ENCODE measurements at regions not wholly inside any gene's neighbourhood (a gene's known extent, or its start where the extent isn't known, plus 50 kb on each side); places are given as distances from the start of the nearest gene placed in this dataset.

- Histone ChIP-seq H4K20me1 (ENCODE audit: insufficient read depth, low read length) (no peaks in the 10 kb centered on the region), H3K79me2 (ENCODE audit: insufficient read depth, low read length) (no peaks in the 10 kb centered on the region), H3K4me3 (ENCODE audit: low read depth, low read length, poor library complexity, severe bottlenecking) (no peak overlapping the region), H3K4me2 (ENCODE audit: low read length) (no peak overlapping the region), H3K27me3 (ENCODE audit: insufficient read depth, low read length) (no peaks in the 10 kb centered on the region), H3K36me3 (ENCODE audit: insufficient read depth, low read length) (no peaks in the 10 kb centered on the region), H3K4me1 (ENCODE audit: insufficient read depth, low read length, severe bottlenecking) (no peaks in the 10 kb centered on the region), H3K9me3 (ENCODE audit: low read length) (no peaks in the 10 kb centered on the region), H3K9ac (ENCODE audit: low read length) (no peak overlapping the region), H3K27ac (ENCODE audit: low read depth, low read length, poor library complexity, severe bottlenecking) (no peak overlapping the region), H3K9me2 (ENCODE audit: low read depth, low read length) (no peaks in the 10 kb centered on the region), H2AFZ (ENCODE audit: low read length) (no peak overlapping the region), H3F3A (ENCODE audit: insufficient read depth, low read length) (no peaks in the 10 kb centered on the region)
- TF ChIP-seq, protein P1, sequence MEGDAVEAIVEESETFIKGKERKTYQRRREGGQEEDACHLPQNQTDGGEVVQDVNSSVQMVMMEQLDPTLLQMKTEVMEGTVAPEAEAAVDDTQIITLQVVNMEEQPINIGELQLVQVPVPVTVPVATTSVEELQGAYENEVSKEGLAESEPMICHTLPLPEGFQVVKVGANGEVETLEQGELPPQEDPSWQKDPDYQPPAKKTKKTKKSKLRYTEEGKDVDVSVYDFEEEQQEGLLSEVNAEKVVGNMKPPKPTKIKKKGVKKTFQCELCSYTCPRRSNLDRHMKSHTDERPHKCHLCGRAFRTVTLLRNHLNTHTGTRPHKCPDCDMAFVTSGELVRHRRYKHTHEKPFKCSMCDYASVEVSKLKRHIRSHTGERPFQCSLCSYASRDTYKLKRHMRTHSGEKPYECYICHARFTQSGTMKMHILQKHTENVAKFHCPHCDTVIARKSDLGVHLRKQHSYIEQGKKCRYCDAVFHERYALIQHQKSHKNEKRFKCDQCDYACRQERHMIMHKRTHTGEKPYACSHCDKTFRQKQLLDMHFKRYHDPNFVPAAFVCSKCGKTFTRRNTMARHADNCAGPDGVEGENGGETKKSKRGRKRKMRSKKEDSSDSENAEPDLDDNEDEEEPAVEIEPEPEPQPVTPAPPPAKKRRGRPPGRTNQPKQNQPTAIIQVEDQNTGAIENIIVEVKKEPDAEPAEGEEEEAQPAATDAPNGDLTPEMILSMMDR (IDR thresholded peaks at IDR 0.05; ENCODE audit: low read length), result no peak
- TF ChIP-seq EZH2 (IDR thresholded peaks at IDR 0.05; ENCODE audit: borderline replicate concordance, low read length), result no peak
These were observed 742.5 kb upstream of the MDGA2 start for GRCh38 chr14:48417715-48418500.

DNA sequence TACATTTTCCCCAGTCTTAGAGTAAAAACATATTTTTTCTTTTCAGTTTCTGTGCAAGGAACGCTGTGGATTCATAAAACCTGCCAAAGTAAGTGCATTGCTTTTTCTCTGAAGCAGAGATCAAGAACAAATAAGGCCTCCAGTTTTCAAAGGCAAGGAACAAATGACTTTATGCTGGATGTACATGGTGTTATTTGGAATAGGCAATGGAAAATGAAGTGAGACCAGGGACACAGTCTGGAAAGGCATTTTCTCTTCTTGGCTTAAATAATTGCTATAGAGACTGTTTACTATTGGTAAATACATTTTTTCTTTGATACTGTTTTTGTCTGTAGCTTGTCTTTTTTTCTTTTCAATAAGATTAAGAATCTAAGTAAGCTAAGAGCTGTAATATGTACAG lies 725.9 kb upstream of the MDGA2 start:
- Histone ChIP-seq H3F3A (ENCODE audit: insufficient read depth, low read length) (no peaks in the 10 kb centered on the region), H3K79me2 (ENCODE audit: insufficient read depth, low read length) (no peaks in the 10 kb centered on the region), H3K9me2 (ENCODE audit: low read depth, low read length) (no peaks in the 10 kb centered on the region), H4K20me1 (ENCODE audit: insufficient read depth, low read length) (no peaks in the 10 kb centered on the region), H3K9ac (ENCODE audit: low read length) (no peak overlapping the region), H3K4me3 (ENCODE audit: low read depth, low read length, poor library complexity, severe bottlenecking) (no peak overlapping the region), H3K4me2 (ENCODE audit: low read length) (no peak overlapping the region), H2AFZ (ENCODE audit: low read length) (no peak overlapping the region), H3K4me1 (ENCODE audit: insufficient read depth, low read length, severe bottlenecking) (no peaks in the 10 kb centered on the region), H3K27me3 (ENCODE audit: insufficient read depth, low read length) (no peaks in the 10 kb centered on the region), H3K9me3 (ENCODE audit: low read length) (no peaks in the 10 kb centered on the region), H3K36me3 (ENCODE audit: insufficient read depth, low read length) (no peaks in the 10 kb centered on the region), H3K27ac (ENCODE audit: low read depth, low read length, poor library complexity, severe bottlenecking) (no peak overlapping the region)
- no peak for TF ChIP-seq EZH2 (IDR thresholded peaks at IDR 0.05; ENCODE audit: borderline replicate concordance, low read length)
- TF ChIP-seq, protein P1 (IDR thresholded peaks at IDR 0.05; ENCODE audit: low read length), result no peak

- TF ChIP-seq EZH2 (IDR thresholded peaks at IDR 0.05; ENCODE audit: borderline replicate concordance, low read length), result no peak
- TF ChIP-seq, protein P1 (IDR thresholded peaks at IDR 0.05; ENCODE audit: low read length), result peak; percentile 93
- no peaks in the 10 kb centered on the region for H3K79me2 ChIP-seq (ENCODE audit: insufficient read depth, low read length)
- no peak overlapping the region for H3K9ac ChIP-seq (ENCODE audit: low read length)
- H3K4me3 ChIP-seq (ENCODE audit: low read depth, low read length, poor library complexity, severe bottlenecking), result no peak overlapping the region
- H3K36me3 ChIP-seq (ENCODE audit: insufficient read depth, low read length), result no peaks in the 10 kb centered on the region
- no peaks in the 10 kb centered on the region for H4K20me1 ChIP-seq (ENCODE audit: insufficient read depth, low read length)
- H2AFZ ChIP-seq (ENCODE audit: low read length), result no peak overlapping the region
- H3K4me2 ChIP-seq (ENCODE audit: low read length), result no peak overlapping the region
- H3K27ac ChIP-seq (ENCODE audit: low read depth, low read length, poor library complexity, severe bottlenecking), result no peak overlapping the region
- H3F3A ChIP-seq (ENCODE audit: insufficient read depth, low read length), result no peaks in the 10 kb centered on the region
- no peaks in the 10 kb centered on the region for H3K9me2 ChIP-seq (ENCODE audit: low read depth, low read length)
- H3K9me3 ChIP-seq (ENCODE audit: low read length), result no peaks in the 10 kb centered on the region
- no peaks in the 10 kb centered on the region for H3K4me1 ChIP-seq (ENCODE audit: insufficient read depth, low read length, severe bottlenecking)
- no peaks in the 10 kb centered on the region for H3K27me3 ChIP-seq (ENCODE audit: insufficient read depth, low read length)
These were observed 723.4 kb upstream of the MDGA2 start for GRCh38 chr14:48398675-48399282.
